Panc1 (cell line): ENCODE measurements at regions not wholly inside any gene's neighbourhood (a gene's known extent, or its start where the extent isn't known, plus 50 kb on each side); places are given as distances from the start of the nearest gene placed in this dataset.
"Not testable (repeated sequence)": the region's sequence is repeated elsewhere in the genome, so short reads cannot be mapped to it uniquely, and the experiment has no call there.

ENCODE experiments used
- ATAC-seq: fragments of 200-7000 bp; cut with Tn5 transposase; 2 replicates; pipeline ENCODE4 v1.9.1; 2020; ENCODE audit warnings: mild to moderate bottlenecking, moderate library complexity
- BruUV-seq: library from RNA; stranded (reverse); fragments of 400-500 nt; replicated peaks from 2 replicates; lab custom pipeline; 2021; lab: Mats Ljungman, UMichigan
- CTCF ChIA-PET: fragments of 300-600 bp; sonication (Branson Sonifier 250); formaldehyde crosslinking; loops from one replicate; lab custom pipeline; 2022; ENCODE audit warnings: antibody characterized with exemption; lab: Charles Lee
- POLR2A ChIA-PET: fragments of 300-600 bp; sonication (Branson Sonifier 250); formaldehyde crosslinking; loops from one replicate; lab custom pipeline; 2022; ENCODE audit warnings: antibody characterized with exemption; lab: Charles Lee
- DNase-seq: peaks from one replicate; pipeline ENCODE4 v3.0.0-alpha.2; 2010; ENCODE audit warnings: low read depth, low spot score
- H3K27ac ChIP-seq: 2 replicates; pipeline ENCODE4 v1.5.1; 2011; ENCODE audit warnings: mild to moderate bottlenecking, low read length, inconsistent platforms
- H3K27me3 ChIP-seq: fragments of 200-500 bp; sonication (Bioruptor generic); 2 replicates; pipeline ENCODE4 v1.6.0; 2014; ENCODE audit warnings: low read length, inconsistent platforms; ENCODE audit not compliant: control insufficient read depth, insufficient read depth
- H3K36me3 ChIP-seq: fragments of 200-500 bp; sonication (Bioruptor generic); 2 replicates; pipeline ENCODE4 v1.5.1; 2014; ENCODE audit warnings: inconsistent platforms, mild to moderate bottlenecking, low read length, moderate library complexity; ENCODE audit not compliant: control insufficient read depth, insufficient read depth
- H3K4me1 ChIP-seq: 2 replicates; pipeline ENCODE4 v1.5.1; 2011; ENCODE audit warnings: inconsistent platforms, mild to moderate bottlenecking, low read length, moderate library complexity; ENCODE audit not compliant: control insufficient read depth, insufficient read depth
- H3K4me3 ChIP-seq, 2 experiments: 2 replicates each; pipeline ENCODE4 v1.5.1; 2011 to 2012; ENCODE audit warnings: low read depth in 2 of 2, low read length in 2 of 2, mild to moderate bottlenecking in 2 of 2, inconsistent platforms in 1 of 2, moderate library complexity in 1 of 2
- H3K9me3 ChIP-seq: fragments of 200-500 bp; sonication (Bioruptor generic); 2 replicates; pipeline ENCODE4 v1.5.1; 2014; ENCODE audit warnings: low read depth, mild to moderate bottlenecking, inconsistent platforms, low read length, moderate library complexity; ENCODE audit not compliant: control insufficient read depth, insufficient read depth
- POLR2AphosphoS5 ChIP-seq: IDR thresholded peaks from 2 replicates; pipeline ENCODE4 v1.6.1; 2012; ENCODE audit warnings: mild to moderate bottlenecking, low read depth, low read length, moderate library complexity
- SIN3A ChIP-seq: IDR thresholded peaks from 2 replicates; pipeline ENCODE4 v1.6.1; 2012; ENCODE audit warnings: low read depth, mild to moderate bottlenecking, low read length, moderate library complexity, borderline replicate concordance; ENCODE audit not compliant: insufficient read depth
- TCF7L2 ChIP-seq: IDR thresholded peaks from 2 replicates; pipeline ENCODE4 v1.6.1; 2011; ENCODE audit warnings: mild to moderate bottlenecking, low read depth, low read length, inconsistent platforms
- in situ Hi-C: cut with HindIII; loops from 2 replicates; pipeline ENCODE4 v1.10.0; 2016; ENCODE audit warnings: low sequenced_read_pairs, low pct_unique_long_range_greater_than_20kb
- intact Hi-C: fragments of 100-400 bp; cut with micrococcal nuclease; formaldehyde crosslinking; loops from one replicate; pipeline ENCODE4 v1.10.0; 2022; ENCODE audit not compliant: unreplicated experiment
- TF ChIP-seq, protein P1 (sequence below), 2 experiments: IDR thresholded peaks; 2 replicates each; pipeline ENCODE4 v1.6.1; 2011 to 2012; ENCODE audit warnings: low read depth in 2 of 2, control low read depth in 1 of 2, low read length in 1 of 2, mild to moderate bottlenecking in 1 of 2, moderate library complexity in 1 of 2; ENCODE audit not compliant: insufficient read depth in 1 of 2
- TF ChIP-seq, protein P2 (sequence below): fragments of 450-650 bp; IDR thresholded peaks from 2 replicates; pipeline ENCODE4 v1.5.1; 2017; ENCODE audit warnings: mild to moderate bottlenecking

DNA sequence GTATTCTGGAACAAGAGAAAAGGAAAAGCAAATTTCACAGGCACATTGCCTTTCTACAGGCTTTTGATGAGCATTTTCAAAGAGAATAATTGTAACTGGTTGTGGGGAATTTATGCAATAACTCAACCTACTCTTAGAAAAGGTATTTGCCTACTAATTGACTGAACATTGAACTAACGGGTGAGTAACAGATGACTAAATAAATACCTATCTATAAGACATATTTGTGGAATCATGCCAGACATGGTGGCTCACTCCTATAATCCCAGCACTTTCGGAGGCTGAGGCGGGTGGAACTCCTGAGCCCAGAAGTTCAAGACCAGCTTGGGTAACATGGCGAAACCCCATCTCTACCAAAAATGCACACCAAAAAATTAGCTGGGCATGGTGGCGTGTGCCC, 367.7 kb downstream of the CGGBP1 start:
- no peaks in the 10 kb centered on the region for H3K36me3 ChIP-seq
- BruUV-seq = no TSS peak
- intact Hi-C loops (no loop called here), in situ Hi-C loops (no loop called here)
- POLR2A ChIA-PET = no interaction called here
- ATAC-seq (no peak), DNase-seq (no peak)
- H3K27ac ChIP-seq = no peak overlapping the region
- no peaks in the 10 kb centered on the region for H3K27me3 ChIP-seq
- H3K9me3 ChIP-seq = no peaks in the 10 kb centered on the region
- no peak overlapping the region for H3K4me3 ChIP-seq
- no peaks in the 10 kb centered on the region; the same call in 1 of the 2 replicates for H3K4me1 ChIP-seq
- CTCF ChIA-PET = no interaction called here
- TF ChIP-seq SIN3A (no peak), TCF7L2 (no peak), POLR2AphosphoS5 (no peak)
- TF ChIP-seq, protein P1, sequence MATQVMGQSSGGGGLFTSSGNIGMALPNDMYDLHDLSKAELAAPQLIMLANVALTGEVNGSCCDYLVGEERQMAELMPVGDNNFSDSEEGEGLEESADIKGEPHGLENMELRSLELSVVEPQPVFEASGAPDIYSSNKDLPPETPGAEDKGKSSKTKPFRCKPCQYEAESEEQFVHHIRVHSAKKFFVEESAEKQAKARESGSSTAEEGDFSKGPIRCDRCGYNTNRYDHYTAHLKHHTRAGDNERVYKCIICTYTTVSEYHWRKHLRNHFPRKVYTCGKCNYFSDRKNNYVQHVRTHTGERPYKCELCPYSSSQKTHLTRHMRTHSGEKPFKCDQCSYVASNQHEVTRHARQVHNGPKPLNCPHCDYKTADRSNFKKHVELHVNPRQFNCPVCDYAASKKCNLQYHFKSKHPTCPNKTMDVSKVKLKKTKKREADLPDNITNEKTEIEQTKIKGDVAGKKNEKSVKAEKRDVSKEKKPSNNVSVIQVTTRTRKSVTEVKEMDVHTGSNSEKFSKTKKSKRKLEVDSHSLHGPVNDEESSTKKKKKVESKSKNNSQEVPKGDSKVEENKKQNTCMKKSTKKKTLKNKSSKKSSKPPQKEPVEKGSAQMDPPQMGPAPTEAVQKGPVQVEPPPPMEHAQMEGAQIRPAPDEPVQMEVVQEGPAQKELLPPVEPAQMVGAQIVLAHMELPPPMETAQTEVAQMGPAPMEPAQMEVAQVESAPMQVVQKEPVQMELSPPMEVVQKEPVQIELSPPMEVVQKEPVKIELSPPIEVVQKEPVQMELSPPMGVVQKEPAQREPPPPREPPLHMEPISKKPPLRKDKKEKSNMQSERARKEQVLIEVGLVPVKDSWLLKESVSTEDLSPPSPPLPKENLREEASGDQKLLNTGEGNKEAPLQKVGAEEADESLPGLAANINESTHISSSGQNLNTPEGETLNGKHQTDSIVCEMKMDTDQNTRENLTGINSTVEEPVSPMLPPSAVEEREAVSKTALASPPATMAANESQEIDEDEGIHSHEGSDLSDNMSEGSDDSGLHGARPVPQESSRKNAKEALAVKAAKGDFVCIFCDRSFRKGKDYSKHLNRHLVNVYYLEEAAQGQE (IDR thresholded peaks at IDR 0.05; ENCODE audit: insufficient read depth in 1 of 2, low read depth in 2 of 2, low read length in 1 of 2) = no peak
- TF ChIP-seq, protein P2, sequence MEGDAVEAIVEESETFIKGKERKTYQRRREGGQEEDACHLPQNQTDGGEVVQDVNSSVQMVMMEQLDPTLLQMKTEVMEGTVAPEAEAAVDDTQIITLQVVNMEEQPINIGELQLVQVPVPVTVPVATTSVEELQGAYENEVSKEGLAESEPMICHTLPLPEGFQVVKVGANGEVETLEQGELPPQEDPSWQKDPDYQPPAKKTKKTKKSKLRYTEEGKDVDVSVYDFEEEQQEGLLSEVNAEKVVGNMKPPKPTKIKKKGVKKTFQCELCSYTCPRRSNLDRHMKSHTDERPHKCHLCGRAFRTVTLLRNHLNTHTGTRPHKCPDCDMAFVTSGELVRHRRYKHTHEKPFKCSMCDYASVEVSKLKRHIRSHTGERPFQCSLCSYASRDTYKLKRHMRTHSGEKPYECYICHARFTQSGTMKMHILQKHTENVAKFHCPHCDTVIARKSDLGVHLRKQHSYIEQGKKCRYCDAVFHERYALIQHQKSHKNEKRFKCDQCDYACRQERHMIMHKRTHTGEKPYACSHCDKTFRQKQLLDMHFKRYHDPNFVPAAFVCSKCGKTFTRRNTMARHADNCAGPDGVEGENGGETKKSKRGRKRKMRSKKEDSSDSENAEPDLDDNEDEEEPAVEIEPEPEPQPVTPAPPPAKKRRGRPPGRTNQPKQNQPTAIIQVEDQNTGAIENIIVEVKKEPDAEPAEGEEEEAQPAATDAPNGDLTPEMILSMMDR = no peak

DNA sequence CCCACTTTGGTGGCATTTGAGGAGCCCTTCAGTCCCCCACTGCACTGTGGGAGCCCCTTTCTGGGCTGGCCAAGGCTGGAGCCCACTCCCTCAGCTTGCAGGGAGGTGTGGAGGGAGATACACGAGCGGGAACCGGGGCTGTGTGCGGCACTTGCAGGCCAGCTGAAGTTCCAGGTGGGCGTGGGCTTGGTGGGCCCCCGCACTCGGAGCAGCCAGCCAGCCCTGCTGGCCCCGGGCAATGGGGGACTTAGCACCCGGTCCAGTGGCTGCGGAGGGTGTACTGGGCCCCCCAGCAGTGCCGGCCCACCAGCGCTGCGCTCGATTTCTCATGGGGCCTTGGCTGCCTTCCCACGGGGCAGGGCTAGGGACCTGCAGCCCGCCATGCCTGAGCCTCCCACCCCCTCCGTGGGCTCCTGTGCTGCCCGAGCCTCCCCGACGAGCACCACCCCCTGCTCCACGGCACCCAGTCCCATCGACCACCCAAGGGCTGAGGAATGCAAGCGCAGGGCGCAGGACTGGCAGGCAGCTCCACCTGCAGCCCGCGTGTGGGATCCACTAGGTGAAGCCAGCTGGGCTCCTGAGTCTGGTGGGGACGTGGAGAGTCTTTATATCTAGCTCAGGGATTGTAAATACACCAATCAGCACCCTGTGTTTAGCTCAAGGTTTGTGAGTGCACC, 379.7 kb downstream of the CGGBP1 start:
- H3K27ac ChIP-seq, DNase-seq, H3K27me3 ChIP-seq, H3K36me3 ChIP-seq, H3K9me3 ChIP-seq, BruUV-seq, in situ Hi-C loops, intact Hi-C loops, POLR2A ChIA-PET, CTCF ChIA-PET, H3K4me1 ChIP-seq, ATAC-seq, H3K4me3 ChIP-seq: not testable (repeated sequence)

DNA sequence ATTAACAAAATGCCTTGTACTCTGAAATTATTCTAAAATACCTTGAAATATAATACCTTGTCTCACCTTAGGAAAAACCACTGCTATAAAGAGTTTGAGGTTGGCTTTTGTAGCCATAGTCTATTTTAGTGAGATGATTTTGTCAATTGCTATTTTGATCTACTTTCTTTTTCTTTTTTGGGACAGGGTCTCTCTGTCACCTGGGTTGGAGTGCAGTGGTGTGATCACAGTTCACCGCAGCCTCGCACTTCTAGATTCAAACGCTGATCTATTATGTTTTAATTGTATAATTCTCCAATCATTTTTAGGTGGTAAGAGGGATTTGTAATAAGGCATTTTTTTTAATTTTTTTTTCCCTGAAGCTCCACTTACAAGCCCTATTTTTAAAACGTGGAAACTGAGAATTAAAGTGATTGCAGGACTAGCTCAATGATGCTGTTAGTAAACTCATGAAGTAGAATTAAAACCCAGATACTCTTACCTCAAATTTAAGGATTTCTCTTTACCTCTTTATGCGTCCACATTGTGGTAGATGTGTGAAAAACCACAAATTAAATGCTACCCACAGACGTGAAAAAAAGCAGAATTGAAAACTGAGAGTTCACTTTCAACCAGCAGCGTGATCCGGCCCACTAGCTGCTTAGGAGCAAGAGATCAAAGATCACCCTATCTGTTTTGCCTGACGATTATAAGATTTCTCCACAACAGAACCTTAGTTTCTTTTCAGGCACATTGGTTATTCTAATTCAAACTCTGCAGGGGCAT, 384.2 kb downstream of the CGGBP1 start:
- TF ChIP-seq SIN3A = no peak
- no peak for TF ChIP-seq POLR2AphosphoS5
- no peak for TF ChIP-seq TCF7L2
- TF ChIP-seq, protein P2 = no peak
- TF ChIP-seq, protein P1 (IDR thresholded peaks at IDR 0.05; ENCODE audit: insufficient read depth in 1 of 2, low read depth in 2 of 2, low read length in 1 of 2) = no peak
- Histone ChIP-seq H3K9me3 (no peaks in the 10 kb centered on the region), H3K27ac (no peak overlapping the region), H3K27me3 (no peaks in the 10 kb centered on the region), H3K4me3 (no peak overlapping the region), H3K4me1 (no peaks in the 10 kb centered on the region), H3K36me3 (no peaks in the 10 kb centered on the region)
- no peak for ATAC-seq
- DNase-seq = no peak
- in situ Hi-C loops = no loop called here
- no TSS peak for BruUV-seq
- POLR2A ChIA-PET = no interaction called here
- CTCF ChIA-PET = no interaction called here
- intact Hi-C loops = no loop called here
